A549 (cell line): ENCODE measurements at regions not wholly inside any gene's neighbourhood (a gene's known extent, or its start where the extent isn't known, plus 50 kb on each side); places are given as distances from the start of the nearest gene placed in this dataset.

Source experiments
- CTCF ChIP-seq: fragments of >200 bp; sonication (Bioruptor Twin); formaldehyde crosslinking; IDR thresholded peaks from 3 replicates; pipeline ENCODE4 v1.5.1; 2016
- POLR2A ChIP-seq: IDR thresholded peaks from 2 replicates; pipeline ENCODE4 v1.6.1; 2012; ENCODE audit warnings: mild to moderate bottlenecking, low read length

- TF ChIP-seq CTCF (no peak), POLR2A (no peak)
Observed at GRCh38 chr16:85168732-85169256, 56.5 kb upstream of the CIBAR2 start.
